ENCODE measurements at regions not wholly inside any gene's neighbourhood (a gene's known extent, or its start where the extent isn't known, plus 50 kb on each side); places are given as distances from the start of the nearest gene placed in this dataset.
"Not testable (repeated sequence)": the region's sequence is repeated elsewhere in the genome, so short reads cannot be mapped to it uniquely, and the experiment has no call there.

DNA sequence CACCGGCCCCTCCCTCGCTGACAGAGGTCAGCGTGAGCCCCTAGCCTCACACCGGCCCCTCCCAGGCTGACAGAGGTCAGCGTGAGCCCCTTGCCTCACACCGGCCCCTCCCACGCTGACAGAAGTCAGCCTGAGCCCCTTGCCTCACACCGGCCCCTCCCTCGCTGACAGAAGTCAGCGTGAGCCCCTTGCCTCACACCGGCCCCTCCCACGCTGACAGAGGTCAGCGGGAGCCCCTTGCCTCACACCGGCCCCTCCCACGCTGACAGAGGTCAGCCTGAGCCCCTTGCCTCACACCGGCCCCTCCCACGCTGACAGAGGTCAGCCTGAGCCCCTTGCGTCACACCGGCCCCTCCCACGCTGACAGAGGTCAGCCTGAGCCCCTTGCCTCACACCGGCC, 355.5 kb downstream of the ZNF37A start:
- TF ChIP-seq CTCF (IDR thresholded peaks at IDR 0.05; ENCODE audit: borderline replicate concordance, extremely low read depth, low read length, poor library complexity, severe bottlenecking); EZH2 (IDR thresholded peaks at IDR 0.05; ENCODE audit: borderline replicate concordance, low read depth, low read length, severe bottlenecking): not testable (repeated sequence)

Data from DND-41 (cell line).